SK-N-SH (cell line): ENCODE measurements at regions not wholly inside any gene's neighbourhood (a gene's known extent, or its start where the extent isn't known, plus 50 kb on each side); places are given as distances from the start of the nearest gene placed in this dataset.

Source experiments
- CTCF ChIA-PET: fragments of 300-600, 350-600 bp; formaldehyde crosslinking; extraction: SDS; loops from one replicate; lab custom pipeline; 2021; lab: Yijun Ruan, JAX
- POLR2A ChIA-PET: fragments of 350-600 bp; sonication (Branson Sonifier 250); formaldehyde crosslinking; extraction: SDS; loops from one replicate; lab custom pipeline; 2020; ENCODE audit warnings: antibody characterized with exemption, inconsistent platforms; lab: Yijun Ruan, JAX
- DNase-seq: peaks from one replicate; pipeline ENCODE4 v3.0.0; 2012
- H2AFZ ChIP-seq: fragments of 200-600 bp; sonication (generic); 2 replicates; pipeline ENCODE4 v1.8.1; 2016; ENCODE audit warnings: antibody characterized with exemption, mild to moderate bottlenecking, low read depth
- H3F3A ChIP-seq: fragments of 200-600 bp; sonication (generic); replicated peaks from 2 replicates; pipeline ENCODE3; 2016; ENCODE audit warnings: antibody characterized with exemption, mild to moderate bottlenecking; ENCODE audit not compliant: insufficient read depth
- H3K27ac ChIP-seq, 2 experiments: fragments of 200-500 bp in 1 of 2; fragments of 200-600 bp in 1 of 2; sonication (Bioruptor generic) in 1 of 2; sonication (generic), shearing (Covaris generic) in 1 of 2; 2 replicates each; pipeline versions ENCODE4 v1.5.1 to v1.6.1; 2014 to 2016; ENCODE audit warnings: low read depth in 2 of 2, inconsistent platforms in 1 of 2, low read length in 1 of 2, mild to moderate bottlenecking in 1 of 2, mixed read lengths in 1 of 2
- H3K27me3 ChIP-seq: fragments of 200-600 bp; sonication (generic), shearing (Covaris generic); 2 replicates; pipeline ENCODE4 v1.6.1; 2016; ENCODE audit warnings: mixed run types; ENCODE audit not compliant: insufficient read depth
- H3K36me3 ChIP-seq, 2 experiments: fragments of 200-500 bp in 1 of 2; fragments of 200-600 bp in 1 of 2; sonication (Bioruptor generic) in 1 of 2; sonication (generic) in 1 of 2; replicated peaks in 1 of 2; 2 replicates each; pipeline versions ENCODE3 to v1.5.1; 2014 to 2016; ENCODE audit warnings: low read length in 1 of 2, mild to moderate bottlenecking in 1 of 2; ENCODE audit not compliant: insufficient read depth in 2 of 2, control insufficient read depth in 1 of 2
- H3K4me1 ChIP-seq, 2 experiments: fragments of 200-500 bp in 1 of 2; fragments of 200-600 bp in 1 of 2; sonication (Bioruptor generic) in 1 of 2; sonication (generic), shearing (Covaris generic) in 1 of 2; 2 replicates each; pipeline versions ENCODE4 v1.5.1 to v1.6.1; 2014 to 2016; ENCODE audit warnings: low read depth in 1 of 2, low read length in 1 of 2, mixed run types in 1 of 2; ENCODE audit not compliant: insufficient read depth in 2 of 2, control insufficient read depth in 1 of 2
- H3K4me2 ChIP-seq: fragments of 200-600 bp; sonication (generic), shearing (Covaris generic); 2 replicates; pipeline ENCODE4 v1.6.1; 2017; ENCODE audit warnings: mixed run types
- H3K4me3 ChIP-seq, 2 experiments: fragments of 200-500 bp in 1 of 2; fragments of 200-600 bp in 1 of 2; sonication (Bioruptor generic) in 1 of 2; sonication (generic), shearing (Covaris generic) in 1 of 2; 2 replicates each; pipeline versions ENCODE4 v1.5.1 to v1.8.1; 2014 to 2016; ENCODE audit warnings: low read depth in 2 of 2, inconsistent platforms in 1 of 2, low read length in 1 of 2, mild to moderate bottlenecking in 1 of 2, mixed read lengths in 1 of 2, moderate library complexity in 1 of 2
- H3K79me2 ChIP-seq: fragments of 200-600 bp; sonication (generic); 2 replicates; pipeline ENCODE4 v1.8.1; 2017; ENCODE audit warnings: mild to moderate bottlenecking; ENCODE audit not compliant: insufficient read depth
- H3K9ac ChIP-seq: fragments of 200-600 bp; sonication (generic); 2 replicates; pipeline ENCODE4 v1.6.1; 2017; ENCODE audit warnings: mixed run types
- H3K9me2 ChIP-seq: fragments of 200-600 bp; sonication (generic); 2 replicates; pipeline ENCODE4 v1.6.1; 2017; ENCODE audit warnings: mixed run types
- H3K9me3 ChIP-seq: fragments of 200-600 bp; sonication (generic); 2 replicates; pipeline ENCODE4 v1.6.1; 2017; ENCODE audit warnings: mixed run types, mild to moderate bottlenecking, moderate library complexity
- H4K20me1 ChIP-seq: fragments of 200-600 bp; sonication (generic); 2 replicates; pipeline ENCODE4 v1.6.1; 2017; ENCODE audit warnings: mild to moderate bottlenecking, mixed run types; ENCODE audit not compliant: insufficient read depth
- CHD2 ChIP-seq: fragments of 150-350 bp; IDR thresholded peaks from 2 replicates; pipeline ENCODE4 v1.6.1; 2018; ENCODE audit warnings: low read length; ENCODE audit not compliant: partially characterized antibody
- FOSL2 ChIP-seq: IDR thresholded peaks from 2 replicates; pipeline ENCODE4 v1.4.0; 2012; ENCODE audit warnings: low read depth, mild to moderate bottlenecking, moderate library complexity, borderline replicate concordance
- GATA2 ChIP-seq: sonication (generic); formaldehyde crosslinking; IDR thresholded peaks from 2 replicates; pipeline ENCODE4 v1.5.0; 2020; ENCODE audit warnings: mild to moderate bottlenecking, missing genetic modification reagents
- JUND ChIP-seq: IDR thresholded peaks from 2 replicates; pipeline ENCODE4 v1.4.0; 2012
- NFIC ChIP-seq: IDR thresholded peaks from 2 replicates; pipeline ENCODE4 v1.4.0; 2012; ENCODE audit warnings: borderline replicate concordance
- SMC3 ChIP-seq: IDR thresholded peaks from 2 replicates; pipeline ENCODE4 v1.6.1; 2012; ENCODE audit warnings: low read depth, low read length, improper control_type of control experiment
- TAF1 ChIP-seq: IDR thresholded peaks from 2 replicates; pipeline ENCODE4 v1.6.1; 2012; ENCODE audit warnings: low read depth, mild to moderate bottlenecking, low read length, moderate library complexity, borderline replicate concordance
- TCF12 ChIP-seq: IDR thresholded peaks from 2 replicates; pipeline ENCODE4 v1.4.0; 2012
- TEAD4 ChIP-seq: IDR thresholded peaks from 2 replicates; pipeline ENCODE4 v1.4.0; 2012; ENCODE audit warnings: mild to moderate bottlenecking, borderline replicate concordance; ENCODE audit not compliant: insufficient read depth
- YY1 ChIP-seq: IDR thresholded peaks from 2 replicates; pipeline ENCODE4 v1.4.0; 2012; ENCODE audit warnings: low read depth, mild to moderate bottlenecking
- WGBS: methylation state at CpG from one replicate; pipeline ENCODE4 v1.1.6; 2017; ENCODE audit warnings: low lambda C conversion rate; 5-methylcytosine and 5-hydroxymethylcytosine counted together
- TF ChIP-seq, protein P1 (sequence below): IDR thresholded peaks from 2 replicates; pipeline ENCODE4 v1.4.0; 2012; ENCODE audit warnings: low read depth, borderline replicate concordance

DNA sequence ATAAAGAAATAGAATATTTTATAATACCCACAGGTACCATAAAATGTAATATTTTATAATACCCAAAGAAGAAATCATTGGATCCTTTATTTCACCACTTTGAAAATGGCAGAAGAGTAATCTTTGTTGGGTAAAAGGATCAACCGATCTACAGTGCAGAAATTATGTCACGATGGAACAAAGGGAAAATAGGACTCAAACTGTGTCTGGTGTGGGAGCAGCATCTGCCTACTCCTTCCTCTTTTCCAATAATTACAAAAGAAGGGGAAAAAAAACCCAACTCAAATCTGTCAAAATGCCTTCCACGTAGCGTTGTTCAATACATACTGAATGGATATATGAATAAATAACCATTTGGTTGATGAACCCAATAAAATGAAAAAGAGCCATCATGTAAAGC lies 492.6 kb upstream of the TBL1XR1 start:
- H2AFZ ChIP-seq: no peak overlapping the region
- no peaks in the 10 kb centered on the region for H3K27me3 ChIP-seq
- H3K9me3 ChIP-seq: no peaks in the 10 kb centered on the region
- TF ChIP-seq FOSL2: no peak
- TF ChIP-seq, protein P1, sequence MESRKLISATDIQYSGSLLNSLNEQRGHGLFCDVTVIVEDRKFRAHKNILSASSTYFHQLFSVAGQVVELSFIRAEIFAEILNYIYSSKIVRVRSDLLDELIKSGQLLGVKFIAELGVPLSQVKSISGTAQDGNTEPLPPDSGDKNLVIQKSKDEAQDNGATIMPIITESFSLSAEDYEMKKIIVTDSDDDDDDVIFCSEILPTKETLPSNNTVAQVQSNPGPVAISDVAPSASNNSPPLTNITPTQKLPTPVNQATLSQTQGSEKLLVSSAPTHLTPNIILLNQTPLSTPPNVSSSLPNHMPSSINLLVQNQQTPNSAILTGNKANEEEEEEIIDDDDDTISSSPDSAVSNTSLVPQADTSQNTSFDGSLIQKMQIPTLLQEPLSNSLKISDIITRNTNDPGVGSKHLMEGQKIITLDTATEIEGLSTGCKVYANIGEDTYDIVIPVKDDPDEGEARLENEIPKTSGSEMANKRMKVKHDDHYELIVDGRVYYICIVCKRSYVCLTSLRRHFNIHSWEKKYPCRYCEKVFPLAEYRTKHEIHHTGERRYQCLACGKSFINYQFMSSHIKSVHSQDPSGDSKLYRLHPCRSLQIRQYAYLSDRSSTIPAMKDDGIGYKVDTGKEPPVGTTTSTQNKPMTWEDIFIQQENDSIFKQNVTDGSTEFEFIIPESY: no peak
- TF ChIP-seq YY1: no peak
- TF ChIP-seq, all 33 proteins: peak for 0
- POLR2A ChIA-PET: no interaction called here
- H3K27ac ChIP-seq: no peak overlapping the region
- no peaks in the 10 kb centered on the region for H3K4me1 ChIP-seq
- H3K79me2 ChIP-seq: no peaks in the 10 kb centered on the region
- no peaks in the 10 kb centered on the region for H3K36me3 ChIP-seq
- no peaks in the 10 kb centered on the region for H4K20me1 ChIP-seq
- CTCF ChIA-PET: interaction anchor here (0.6 to 1.2 kb wide), 2 partner anchors 10 to 460 kb away, joined by 3 to 4 read pairs; no protein-coding TSS in a partner anchor
- H3K4me3 ChIP-seq: no peak overlapping the region
- H3K4me2 ChIP-seq: no peak overlapping the region
- no peak for DNase-seq
- no peak overlapping the region for H3K9ac ChIP-seq
- no peaks in the 10 kb centered on the region for H3K9me2 ChIP-seq
- no peaks in the 10 kb centered on the region for H3F3A ChIP-seq
- 95% methylated on average over 4 of the region's 4 CpGs for WGBS

DNA sequence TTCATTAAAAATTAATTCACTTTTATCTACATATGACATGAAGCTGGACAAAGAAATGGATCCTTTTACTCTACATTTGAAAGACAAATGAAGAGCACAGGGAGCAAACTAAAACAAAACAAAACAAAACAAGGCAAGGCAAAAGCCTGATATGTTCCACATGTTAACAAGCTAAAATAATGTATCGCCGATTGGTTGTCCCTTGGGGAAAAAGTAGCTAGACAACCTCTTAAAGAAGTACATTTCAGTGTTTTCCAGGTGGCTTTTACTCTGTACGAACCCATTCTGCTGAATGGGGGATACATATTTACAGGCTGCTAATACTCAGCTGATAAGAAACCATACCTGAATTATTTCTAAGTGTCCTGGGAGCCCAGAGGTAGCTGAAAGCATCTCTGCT lies 493.0 kb upstream of the TBL1XR1 start:
- Histone ChIP-seq H3K9ac (no peak overlapping the region), H3K36me3 (no peaks in the 10 kb centered on the region), H3K27me3 (no peaks in the 10 kb centered on the region), H3K27ac (no peak overlapping the region), H3K4me1 (no peaks in the 10 kb centered on the region), H3K9me3 (no peaks in the 10 kb centered on the region), H3K4me3 (no peak overlapping the region), H3F3A (no peaks in the 10 kb centered on the region), H4K20me1 (no peaks in the 10 kb centered on the region), H3K9me2 (no peaks in the 10 kb centered on the region), H3K79me2 (no peaks in the 10 kb centered on the region), H3K4me2 (no peak overlapping the region), H2AFZ (no peak overlapping the region)
- DNase-seq: no peak
- WGBS: 82% methylated on average over 3 of the region's 3 CpGs
- ChIA-PET CTCF (interaction anchor here (0.6 to 1.2 kb wide), 3 partner anchors 10 to 460 kb away, joined by 3 to 4 read pairs (median 3); no protein-coding TSS in a partner anchor), POLR2A (no interaction called here)
- TF ChIP-seq GATA2 (CRISPR knock-in tag) (no peak), TCF12 (no peak), SMC3 (no peak), TEAD4 (no peak), TAF1 (no peak), JUND (no peak), YY1 (no peak), NFIC (no peak), CHD2 (no peak)
